ENCODE measurements at regions not wholly inside any gene's neighbourhood (a gene's known extent, or its start where the extent isn't known, plus 50 kb on each side); places are given as distances from the start of the nearest gene placed in this dataset.

DNA sequence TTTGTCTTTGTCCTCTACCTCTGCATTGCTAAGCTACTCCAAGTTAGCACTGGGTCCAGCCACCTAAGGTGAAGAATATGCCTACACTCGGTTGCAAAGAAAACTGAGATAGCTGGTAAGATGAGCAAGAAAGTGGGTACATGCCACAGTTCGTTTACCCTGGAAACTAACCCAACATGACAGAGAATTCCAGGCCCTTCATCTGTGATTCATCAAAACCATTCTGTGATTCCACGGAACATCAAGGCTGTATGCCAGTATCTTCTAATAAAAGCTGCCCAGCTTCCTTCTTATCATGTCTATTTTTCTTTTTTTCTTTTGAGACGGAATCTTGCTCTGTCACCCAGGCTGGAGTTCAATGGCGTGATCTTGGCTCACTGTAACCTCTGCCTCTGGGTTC lies 58.7 kb upstream of the SPANXC start:
- H3K9ac ChIP-seq (ENCODE audit: low read length): no peak overlapping the region

More for the DNA sequence above, 58.7 kb upstream of the SPANXC start:
- Histone ChIP-seq H3K27ac (ENCODE audit: low read length) (no peak overlapping the region), H3K9me2 (ENCODE audit: insufficient read depth, low read length) (no peaks in the 10 kb centered on the region), H2AFZ (ENCODE audit: low read depth, low read length) (no peak overlapping the region), H3K27me3 (ENCODE audit: insufficient read depth, low read depth, low read length) (no peaks in the 10 kb centered on the region), H3K4me3 (ENCODE audit: low read length) (no peak overlapping the region), H3K4me2 (ENCODE audit: low read length) (no peak overlapping the region), H4K20me1 (ENCODE audit: insufficient read depth) (no peaks in the 10 kb centered on the region), H3K79me2 (replicated peaks; ENCODE audit: insufficient read depth, low read length) (no peaks in the 10 kb centered on the region), H3K9me3 (ENCODE audit: low read length) (no peaks in the 10 kb centered on the region), H3F3A (ENCODE audit: insufficient read depth, low read length, poor library complexity, severe bottlenecking) (no peaks in the 10 kb centered on the region), H3K36me3 (ENCODE audit: insufficient read depth, low read length) (no peaks in the 10 kb centered on the region)
- TF ChIP-seq SMC3 (conservative IDR thresholded peaks at IDR 0.05; ENCODE audit: poor library complexity): no peak
- TF ChIP-seq POLR2AphosphoS5 (IDR thresholded peaks at IDR 0.05): no peak
- TF ChIP-seq, protein P1, sequence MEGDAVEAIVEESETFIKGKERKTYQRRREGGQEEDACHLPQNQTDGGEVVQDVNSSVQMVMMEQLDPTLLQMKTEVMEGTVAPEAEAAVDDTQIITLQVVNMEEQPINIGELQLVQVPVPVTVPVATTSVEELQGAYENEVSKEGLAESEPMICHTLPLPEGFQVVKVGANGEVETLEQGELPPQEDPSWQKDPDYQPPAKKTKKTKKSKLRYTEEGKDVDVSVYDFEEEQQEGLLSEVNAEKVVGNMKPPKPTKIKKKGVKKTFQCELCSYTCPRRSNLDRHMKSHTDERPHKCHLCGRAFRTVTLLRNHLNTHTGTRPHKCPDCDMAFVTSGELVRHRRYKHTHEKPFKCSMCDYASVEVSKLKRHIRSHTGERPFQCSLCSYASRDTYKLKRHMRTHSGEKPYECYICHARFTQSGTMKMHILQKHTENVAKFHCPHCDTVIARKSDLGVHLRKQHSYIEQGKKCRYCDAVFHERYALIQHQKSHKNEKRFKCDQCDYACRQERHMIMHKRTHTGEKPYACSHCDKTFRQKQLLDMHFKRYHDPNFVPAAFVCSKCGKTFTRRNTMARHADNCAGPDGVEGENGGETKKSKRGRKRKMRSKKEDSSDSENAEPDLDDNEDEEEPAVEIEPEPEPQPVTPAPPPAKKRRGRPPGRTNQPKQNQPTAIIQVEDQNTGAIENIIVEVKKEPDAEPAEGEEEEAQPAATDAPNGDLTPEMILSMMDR (IDR thresholded peaks at IDR 0.05; ENCODE audit: poor library complexity, severe bottlenecking): no peak
- TF ChIP-seq TAF1 (IDR thresholded peaks at IDR 0.05; ENCODE audit: low read depth): no peak
- no peak for TF ChIP-seq EP300 (conservative IDR thresholded peaks at IDR 0.05; ENCODE audit: poor library complexity, severe bottlenecking)
- TF ChIP-seq EZH2 (IDR thresholded peaks at IDR 0.05; ENCODE audit: borderline replicate concordance, insufficient read depth, low read length, poor library complexity, severe bottlenecking): no peak
- TF ChIP-seq RAD21 (conservative IDR thresholded peaks at IDR 0.05): no peak
- TF ChIP-seq MXI1 (conservative IDR thresholded peaks at IDR 0.05; ENCODE audit: poor library complexity, severe bottlenecking): no peak
- TF ChIP-seq, protein P2, sequence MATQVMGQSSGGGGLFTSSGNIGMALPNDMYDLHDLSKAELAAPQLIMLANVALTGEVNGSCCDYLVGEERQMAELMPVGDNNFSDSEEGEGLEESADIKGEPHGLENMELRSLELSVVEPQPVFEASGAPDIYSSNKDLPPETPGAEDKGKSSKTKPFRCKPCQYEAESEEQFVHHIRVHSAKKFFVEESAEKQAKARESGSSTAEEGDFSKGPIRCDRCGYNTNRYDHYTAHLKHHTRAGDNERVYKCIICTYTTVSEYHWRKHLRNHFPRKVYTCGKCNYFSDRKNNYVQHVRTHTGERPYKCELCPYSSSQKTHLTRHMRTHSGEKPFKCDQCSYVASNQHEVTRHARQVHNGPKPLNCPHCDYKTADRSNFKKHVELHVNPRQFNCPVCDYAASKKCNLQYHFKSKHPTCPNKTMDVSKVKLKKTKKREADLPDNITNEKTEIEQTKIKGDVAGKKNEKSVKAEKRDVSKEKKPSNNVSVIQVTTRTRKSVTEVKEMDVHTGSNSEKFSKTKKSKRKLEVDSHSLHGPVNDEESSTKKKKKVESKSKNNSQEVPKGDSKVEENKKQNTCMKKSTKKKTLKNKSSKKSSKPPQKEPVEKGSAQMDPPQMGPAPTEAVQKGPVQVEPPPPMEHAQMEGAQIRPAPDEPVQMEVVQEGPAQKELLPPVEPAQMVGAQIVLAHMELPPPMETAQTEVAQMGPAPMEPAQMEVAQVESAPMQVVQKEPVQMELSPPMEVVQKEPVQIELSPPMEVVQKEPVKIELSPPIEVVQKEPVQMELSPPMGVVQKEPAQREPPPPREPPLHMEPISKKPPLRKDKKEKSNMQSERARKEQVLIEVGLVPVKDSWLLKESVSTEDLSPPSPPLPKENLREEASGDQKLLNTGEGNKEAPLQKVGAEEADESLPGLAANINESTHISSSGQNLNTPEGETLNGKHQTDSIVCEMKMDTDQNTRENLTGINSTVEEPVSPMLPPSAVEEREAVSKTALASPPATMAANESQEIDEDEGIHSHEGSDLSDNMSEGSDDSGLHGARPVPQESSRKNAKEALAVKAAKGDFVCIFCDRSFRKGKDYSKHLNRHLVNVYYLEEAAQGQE (IDR thresholded peaks at IDR 0.05; ENCODE audit: borderline replicate concordance): no peak

Small RNA genes in the stretch of these regions (small RNA-seq; reads per million reads assigned to genes)
- gene AC234779.1: 0 reads per million in 3 experiments

Data from neural cell (in vitro differentiated cells).